HG03521 (cell line): ENCODE measurements at regions not wholly inside any gene's neighbourhood (a gene's known extent, or its start where the extent isn't known, plus 50 kb on each side); places are given as distances from the start of the nearest gene placed in this dataset.
"Not testable (repeated sequence)": the region's sequence is repeated elsewhere in the genome, so short reads cannot be mapped to it uniquely, and the experiment has no call there.

Experiments used
- ATAC-seq: cut with Tn5 transposase; IDR thresholded peaks from one replicate; pipeline ENCODE4 v1.9.1; 2021; ENCODE audit warnings: mild to moderate bottlenecking, moderate library complexity; ENCODE audit not compliant: unreplicated experiment

GRCh38 chrX:136975684-136976470 is 57.9 kb downstream of the GPR101 start:
- ATAC-seq: no peak

- ATAC-seq: no peak
Observed at GRCh38 chrX:136967966-136968365, 65.8 kb downstream of the GPR101 start.

- no peak for ATAC-seq
Observed at GRCh38 chrX:136963973-136964372, 69.8 kb downstream of the GPR101 start.

GRCh38 chrX:136961594-136962135 is 72.1 kb downstream of the GPR101 start:
- ATAC-seq: no peak

DNA sequence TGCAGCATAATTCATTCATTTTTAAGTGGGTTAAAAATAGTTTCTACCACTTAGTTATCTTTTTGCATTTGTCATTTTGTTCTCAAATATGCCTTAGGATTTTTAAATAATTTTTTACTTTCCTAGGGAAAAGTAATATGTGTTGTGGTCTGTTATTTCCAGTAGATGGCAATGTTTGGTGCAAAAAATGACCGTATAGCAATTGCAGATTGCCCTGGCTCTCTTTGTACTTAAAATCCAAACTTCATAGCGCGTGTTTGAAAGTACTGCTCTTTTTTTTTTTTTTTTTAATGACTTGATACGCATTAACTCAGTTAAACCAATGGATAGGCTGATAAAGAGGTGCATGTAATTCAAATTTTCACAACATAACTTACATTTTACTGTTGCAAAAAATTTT is 74.4 kb upstream of the RBMX start:
- no peak for ATAC-seq

GRCh38 chrX:136953867-136954787 is 73.6 kb upstream of the RBMX start:
- ATAC-seq: peak; percentile 92

DNA sequence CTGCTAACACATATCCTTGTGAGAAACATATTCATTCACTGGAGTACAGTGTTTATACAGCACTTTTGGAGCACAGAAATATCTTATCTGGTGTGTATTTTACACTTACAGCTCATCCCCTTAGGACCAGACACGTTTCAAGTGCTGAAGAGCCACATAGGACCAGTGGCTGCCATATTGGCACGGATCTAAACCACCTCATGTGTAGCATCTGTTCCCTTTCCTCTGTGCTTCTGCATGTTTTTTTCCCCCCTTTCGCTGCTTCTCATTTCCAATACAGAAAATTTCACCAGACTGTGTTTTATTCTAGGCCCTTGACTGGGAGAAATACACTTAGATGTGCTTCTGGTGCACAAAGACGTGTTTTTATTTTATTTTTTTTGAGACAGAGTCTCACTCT is 69.7 kb upstream of the RBMX start:
- no peak for ATAC-seq

DNA sequence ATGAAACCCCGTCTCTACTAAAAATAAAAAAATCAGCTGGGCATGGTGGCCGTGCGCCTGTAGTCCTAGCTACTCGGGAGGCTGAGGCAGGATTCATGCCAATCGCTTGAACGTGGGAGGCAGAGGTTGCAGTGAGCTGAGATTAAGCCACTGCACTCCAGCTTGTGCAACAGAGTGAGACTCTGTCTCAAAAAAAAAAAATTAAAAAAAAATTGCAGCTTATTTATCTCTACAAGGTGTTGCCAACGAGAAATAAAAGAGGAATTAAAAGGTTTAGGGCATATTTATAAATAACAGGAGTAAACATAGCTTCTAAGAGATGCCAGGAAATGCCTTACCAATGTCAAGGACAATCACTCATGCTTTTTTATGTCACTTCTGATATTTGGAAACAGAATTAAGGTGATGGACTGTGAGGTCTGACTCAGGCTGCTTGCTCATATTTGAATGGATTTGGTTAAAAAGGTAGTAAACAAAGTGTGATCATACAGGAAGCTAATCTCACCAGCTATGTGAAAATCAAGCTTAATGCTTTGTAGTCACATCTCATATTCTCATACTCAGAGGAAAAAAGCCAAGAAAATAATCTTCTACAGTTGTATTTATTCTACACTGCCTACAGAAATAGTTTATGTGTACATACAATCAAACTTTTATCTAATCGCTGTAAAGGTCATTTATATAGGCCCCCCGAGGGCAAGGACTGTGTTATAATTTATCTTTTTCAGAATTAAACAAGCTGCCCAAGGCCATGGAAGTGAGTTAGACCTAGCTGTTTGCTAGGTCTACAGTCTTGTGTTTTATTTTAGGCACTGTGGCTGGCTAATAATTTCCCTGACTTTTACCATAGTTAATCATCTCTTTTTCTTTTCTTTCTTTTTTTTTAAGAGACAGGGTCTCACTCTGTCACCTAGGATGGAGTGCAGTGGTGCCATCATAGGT is 61.1 kb upstream of the RBMX start:
- ATAC-seq: no peak

DNA sequence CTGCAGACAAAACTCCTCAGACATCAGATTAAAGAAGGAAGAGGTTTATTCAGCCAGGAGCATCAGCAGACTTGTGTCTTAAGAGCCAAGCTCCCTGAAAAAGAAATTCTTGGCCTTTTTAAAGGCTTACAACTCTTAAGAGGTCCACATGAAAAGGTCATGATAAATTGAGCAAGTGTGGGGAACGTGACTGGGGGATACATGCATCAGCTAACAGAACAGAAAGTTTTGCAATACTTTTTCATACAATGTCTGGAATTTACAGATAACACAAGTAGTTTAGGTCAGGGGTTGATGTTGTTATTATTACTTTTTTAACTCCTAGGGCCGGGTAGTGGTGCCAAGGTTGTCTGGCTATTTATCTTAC is 55.6 kb upstream of the RBMX start:
- no peak for ATAC-seq

- ATAC-seq: not testable (repeated sequence)
Observed at GRCh38 chrX:136935533-136936182, 55.1 kb upstream of the RBMX start.

DNA sequence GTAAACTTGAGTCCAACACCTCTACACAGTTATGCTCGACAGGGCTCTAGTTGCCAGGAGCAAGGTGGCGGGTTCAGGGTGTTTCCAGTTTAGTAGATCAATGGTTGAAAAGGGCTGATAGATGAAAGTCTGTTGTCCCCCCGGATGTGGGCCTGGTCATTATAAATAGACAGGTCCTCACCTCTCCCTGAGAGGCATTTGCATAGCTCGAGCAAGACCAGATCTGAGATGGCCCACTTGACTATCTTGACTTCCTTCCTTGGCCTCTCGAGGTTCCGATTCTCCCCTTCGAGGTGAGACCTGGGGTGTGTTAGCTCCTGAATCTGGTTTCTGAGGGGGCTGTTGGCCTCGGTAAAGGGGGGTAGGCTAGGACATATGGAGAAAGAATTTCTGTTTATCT is 54.1 kb upstream of the RBMX start:
- ATAC-seq: not testable (repeated sequence)

GRCh38 chrX:136933611-136934145 is 53.2 kb upstream of the RBMX start:
- no peak for ATAC-seq

GRCh38 chrX:136931661-136932060 is 51.1 kb upstream of the RBMX start:
- no peak for ATAC-seq
